ENCODE measurements at regions not wholly inside any gene's neighbourhood (a gene's known extent, or its start where the extent isn't known, plus 50 kb on each side); places are given as distances from the start of the nearest gene placed in this dataset.

- TF ChIP-seq ZNF609 (CRISPR knock-in tag; IDR thresholded peaks at IDR 0.05; ENCODE audit: borderline replicate concordance) (no peak), ZNF629 (CRISPR knock-in tag; conservative IDR thresholded peaks at IDR 0.05) (no peak), ZBTB44 (CRISPR knock-in tag; IDR thresholded peaks at IDR 0.05) (no peak), ZNF790 (CRISPR knock-in tag; IDR thresholded peaks at IDR 0.05; ENCODE audit: borderline replicate concordance) (no peak), BORCS8-MEF2B (CRISPR knock-in tag; IDR thresholded peaks at IDR 0.05) (no peak)
Observed at GRCh38 chr10:61023053-61023452, 79.1 kb upstream of the RHOBTB1 start (continued).

- no peak for FAIRE-seq
- Histone ChIP-seq H2AFZ (ENCODE audit: low read length) (no peak overlapping the region), H4K20me1 (ENCODE audit: insufficient read depth, low read length) (no peaks in the 10 kb centered on the region), H3K4me2 (ENCODE audit: low read depth, low read length) (no peak overlapping the region), H3K27ac (ENCODE audit: extremely low read length, insufficient read depth, low read length) (no peak overlapping the region), H3K27me3 (ENCODE audit: control insufficient read depth in 1 of 2, insufficient read depth in 2 of 2, low read length in 2 of 2) (no peaks in the 10 kb centered on the region), H3K9ac (ENCODE audit: insufficient read depth, low read depth, low read length) (no peak overlapping the region), H3K4me3 (replicated peaks in 1 of 3; ENCODE audit: insufficient read depth in 1 of 3, low read depth in 2 of 3, low read length in 3 of 3) (no peak overlapping the region), H3K79me2 (ENCODE audit: insufficient read depth, low read length) (no peaks in the 10 kb centered on the region), H3K4me1 (ENCODE audit: insufficient read depth, low read length) (no peaks in the 10 kb centered on the region), H3K9me3 (ENCODE audit: low read length) (no peaks in the 10 kb centered on the region), H3K36me3 (replicated peaks in 1 of 2; ENCODE audit: control insufficient read depth in 1 of 2, insufficient read depth in 2 of 2, low read length in 2 of 2) (no peaks in the 10 kb centered on the region)
- ChIA-PET CTCF (ENCODE audit: low intra/inter-chr PET ratio, low total read pairs) (no interaction called here), POLR2A (no interaction called here)
- no peak for DNase-seq (ENCODE audit: low spot score)
- WGBS (ENCODE audit: low lambda C conversion rate): 84% methylated on average over 2 of the region's 2 CpGs
- no peak for ATAC-seq
- no TSS peak for BruUV-seq (replicated peaks)
- no peak for TF ChIP-seq SNAPC4 (CRISPR knock-in tag; IDR thresholded peaks at IDR 0.05)
- intact Hi-C loops (cut with micrococcal nuclease; ENCODE audit: unreplicated experiment): loop anchor here (5.0 kb wide), 1 partner anchor 45 kb away; no protein-coding TSS in a partner anchor
- in situ Hi-C loops (cut with HindIII; ENCODE audit: extremely low pct_ligation_motif_present, low pct_unique_long_range_greater_than_20kb): no loop called here
Observed at GRCh38 chr10:61021926-61022325, 77.9 kb upstream of the RHOBTB1 start.
